SIG-M5 (cell line): ENCODE measurements at regions not wholly inside any gene's neighbourhood (a gene's known extent, or its start where the extent isn't known, plus 50 kb on each side); places are given as distances from the start of the nearest gene placed in this dataset.
"Not testable (repeated sequence)": the region's sequence is repeated elsewhere in the genome, so short reads cannot be mapped to it uniquely, and the experiment has no call there.

ENCODE experiments used
- DNase-seq: peaks from one replicate; lab custom pipeline; 2025; lab: John Stamatoyannopoulos, UW

DNA sequence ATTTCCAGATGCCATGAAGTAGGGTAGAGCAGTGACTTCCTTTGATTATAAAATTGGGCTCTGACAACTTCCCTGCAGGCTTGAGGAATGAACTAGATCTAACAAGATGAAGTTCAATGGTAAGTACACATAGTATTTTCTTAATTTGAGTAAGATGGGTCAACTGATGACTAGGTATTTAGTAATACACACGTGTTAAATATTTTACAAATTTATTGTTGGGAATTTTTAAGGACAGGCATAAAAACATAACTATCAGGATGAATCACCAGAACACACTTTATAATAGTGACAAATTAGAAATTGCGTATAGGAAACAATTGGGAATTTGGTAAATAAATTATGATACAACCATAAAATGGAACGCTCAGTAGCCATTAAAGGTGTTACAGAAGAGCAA is 762.4 kb upstream of the SLC35B3 start:
- no peak for DNase-seq

DNA sequence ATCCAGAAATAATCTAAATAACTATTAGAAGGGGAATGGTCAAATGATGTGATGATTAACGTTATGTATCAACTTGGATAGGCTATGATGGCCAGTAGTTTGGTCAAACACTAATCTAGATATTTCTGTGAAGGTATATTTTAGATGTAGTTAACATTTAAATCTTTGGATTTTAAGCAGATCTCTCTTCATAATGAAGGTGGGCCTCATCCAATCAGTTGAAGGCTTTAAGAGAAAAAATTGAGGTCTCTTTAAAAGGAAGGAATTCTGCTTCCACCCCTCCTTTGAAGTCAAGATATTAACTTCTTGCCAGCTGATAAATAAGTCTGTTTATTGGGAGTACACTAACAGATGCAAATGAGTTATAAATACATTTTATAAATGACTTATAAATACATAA is 760.0 kb upstream of the SLC35B3 start:
- no peak for DNase-seq

DNA sequence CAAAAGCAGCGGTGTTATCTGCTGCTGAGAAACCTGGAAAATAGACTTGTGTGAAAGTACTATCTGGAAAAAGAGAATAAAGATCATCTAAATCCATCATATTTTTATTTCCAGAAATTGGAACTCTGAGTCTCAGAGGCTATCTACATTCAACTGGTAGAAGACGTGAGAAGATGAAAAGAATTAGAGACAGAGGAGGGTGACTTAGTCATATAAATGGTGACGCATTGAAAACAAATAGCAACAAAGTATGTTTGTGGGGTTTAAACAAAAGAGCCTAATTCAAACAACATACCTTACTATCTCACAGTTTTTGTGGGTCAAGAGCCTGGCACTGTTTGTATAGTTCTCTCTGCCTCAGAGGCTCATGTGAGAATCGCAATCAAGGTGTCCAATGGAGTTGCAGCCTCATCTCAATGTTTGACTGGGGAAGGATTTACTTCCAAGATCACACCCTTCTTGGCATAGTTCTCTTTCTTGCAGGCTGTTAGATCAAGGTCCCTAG is 757.1 kb upstream of the SLC35B3 start:
- DNase-seq: no peak

DNA sequence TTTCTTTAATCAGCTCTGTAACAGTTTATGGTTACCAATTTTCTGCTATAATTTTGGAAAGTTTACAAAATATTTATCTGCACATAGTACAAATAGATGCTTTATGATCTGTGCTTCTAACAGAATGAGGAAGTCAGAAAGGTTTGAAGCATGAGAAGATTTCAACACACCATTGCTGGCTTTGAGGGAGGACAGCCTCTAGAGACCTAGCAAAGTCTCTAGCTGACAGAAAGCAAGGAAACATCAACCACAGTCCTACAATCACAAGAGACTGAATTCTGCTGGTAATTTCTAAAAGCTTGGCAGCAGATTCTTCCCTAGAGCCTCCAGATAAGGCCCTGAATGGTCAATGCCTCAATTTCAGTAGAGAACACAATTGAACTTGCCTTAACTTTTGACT is 750.8 kb upstream of the SLC35B3 start:
- no peak for DNase-seq

DNA sequence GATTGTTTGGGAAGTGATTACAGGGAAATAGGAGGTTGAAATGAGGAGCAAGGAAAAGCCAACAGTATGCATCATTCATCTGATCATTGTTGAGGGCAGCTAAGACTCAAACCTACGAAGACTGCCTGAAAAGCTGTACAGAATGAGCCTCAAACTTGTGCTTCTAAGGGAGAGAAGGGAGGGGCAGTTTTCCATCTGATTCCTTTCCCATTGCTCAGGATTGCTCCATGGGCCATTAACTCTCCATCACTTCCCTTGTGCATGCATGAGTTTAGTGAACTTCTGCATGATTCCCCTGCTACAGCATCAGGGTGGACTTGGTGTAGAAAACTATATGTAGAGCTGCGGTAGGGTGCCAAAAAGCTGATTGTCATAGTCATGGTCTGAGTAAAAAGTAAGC is 742.7 kb upstream of the SLC35B3 start:
- DNase-seq: no peak

DNA sequence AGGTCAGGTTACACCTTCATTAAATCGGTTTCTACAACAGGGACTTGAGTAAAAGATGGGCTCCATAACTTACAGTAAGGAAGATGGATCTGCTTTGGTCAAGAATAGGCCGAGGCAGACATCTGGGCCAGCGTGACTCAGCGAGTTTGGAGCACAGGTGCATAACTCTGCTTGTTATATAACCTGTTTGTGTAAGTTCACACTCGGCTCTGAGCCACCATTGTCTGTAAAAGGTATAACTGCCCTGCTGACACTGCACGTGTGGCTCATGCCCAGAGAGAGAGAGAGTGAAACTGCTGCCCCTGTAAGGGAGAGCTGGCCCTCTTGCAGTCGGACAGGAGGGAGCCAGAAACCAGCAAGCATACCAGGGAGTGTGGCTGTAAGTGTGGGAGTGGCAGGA is 737.9 kb upstream of the SLC35B3 start:
- DNase-seq: no peak

DNA sequence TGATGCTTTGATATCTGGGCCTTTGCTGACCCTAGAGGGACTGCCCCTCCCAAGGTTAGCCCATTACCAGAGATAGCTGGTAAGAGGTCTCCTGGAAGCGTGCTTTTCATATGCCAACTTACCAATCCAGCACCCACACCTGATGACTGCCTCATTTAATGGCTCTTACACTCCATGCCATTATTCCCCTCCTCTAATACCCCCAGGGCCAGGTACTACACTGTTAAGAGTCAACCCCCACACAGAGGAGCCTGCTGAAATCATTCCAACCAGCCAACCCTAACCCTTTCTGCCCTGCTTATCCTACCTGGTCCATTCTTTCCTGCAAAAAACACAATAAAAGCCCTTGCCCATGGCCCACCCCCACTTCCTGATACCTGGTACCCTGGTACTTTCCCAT is 736.8 kb upstream of the SLC35B3 start:
- no peak for DNase-seq

DNA sequence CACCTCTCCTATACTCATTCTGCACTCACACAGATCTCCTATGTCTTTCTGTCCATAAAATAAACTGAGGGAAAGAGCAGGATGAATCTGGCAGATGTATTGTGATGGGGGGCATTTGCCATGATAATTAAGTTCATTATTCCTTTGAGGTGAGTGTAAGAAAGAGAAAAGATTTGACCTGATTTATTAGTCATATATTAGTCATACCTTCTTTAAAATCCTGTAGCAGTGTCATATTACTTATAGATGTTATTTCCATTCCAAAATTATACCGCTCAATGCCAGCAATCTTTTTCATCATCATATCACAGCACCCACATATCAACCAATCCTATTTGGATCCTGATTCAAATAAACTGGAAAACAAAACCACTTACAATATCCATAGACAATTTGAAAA is 733.3 kb upstream of the SLC35B3 start:
- DNase-seq: no peak

DNA sequence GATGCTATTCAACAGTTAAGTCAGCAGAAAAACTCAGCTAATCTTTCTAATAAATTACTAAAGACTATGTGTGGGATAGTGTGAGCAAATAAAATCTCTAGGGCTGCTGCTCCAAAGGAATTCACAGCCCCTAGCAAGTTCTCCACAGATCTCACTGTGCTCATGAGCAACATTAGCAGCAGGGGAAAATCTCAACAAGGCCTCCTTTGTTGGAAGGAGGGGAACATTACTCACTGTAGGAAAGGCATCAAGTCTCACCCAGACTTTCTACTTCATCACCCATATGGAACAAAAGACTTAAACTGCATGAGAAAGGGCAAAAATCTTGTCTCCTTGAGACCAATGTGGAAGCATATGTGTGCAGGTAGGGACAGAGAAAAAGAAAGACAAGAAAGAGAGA is 726.4 kb upstream of the SLC35B3 start:
- no peak for DNase-seq

DNA sequence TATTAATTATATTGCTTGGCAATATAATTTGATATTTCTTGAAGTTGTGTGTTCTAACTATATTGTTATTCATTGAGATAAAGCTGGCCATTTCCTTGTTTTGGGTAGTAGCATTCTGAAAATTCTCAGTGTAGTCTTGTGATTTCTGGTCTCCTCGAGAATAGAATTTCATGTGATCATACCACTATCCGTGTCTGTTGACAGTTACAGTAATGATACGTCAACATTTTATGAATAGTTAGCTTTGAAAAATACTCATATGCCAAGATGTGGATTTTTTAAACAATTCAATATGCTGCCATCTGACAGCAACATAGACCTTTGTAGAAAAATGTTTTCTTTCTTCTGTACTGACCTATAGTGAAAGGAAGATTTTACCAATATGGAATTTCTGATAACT is 723.7 kb upstream of the SLC35B3 start:
- DNase-seq: no peak

DNA sequence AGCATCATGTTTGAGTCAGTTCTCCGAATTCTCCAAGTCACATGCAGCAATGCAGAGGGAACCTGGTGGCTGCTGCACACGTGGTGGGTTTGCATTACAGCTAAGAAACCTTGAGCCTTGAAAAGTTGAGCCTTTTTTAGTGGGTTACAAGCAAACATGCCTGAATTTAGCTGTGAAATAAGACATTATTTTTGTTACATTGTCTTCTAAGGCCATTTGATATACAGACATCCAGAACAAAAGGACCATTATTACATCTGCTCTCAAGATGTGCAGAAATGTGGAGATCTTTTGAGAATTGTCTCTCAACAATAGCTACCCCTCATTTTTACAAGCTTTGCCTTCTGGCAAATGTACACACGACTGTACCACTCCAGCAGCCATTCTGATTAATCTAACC is 720.5 kb upstream of the SLC35B3 start:
- no peak for DNase-seq

DNA sequence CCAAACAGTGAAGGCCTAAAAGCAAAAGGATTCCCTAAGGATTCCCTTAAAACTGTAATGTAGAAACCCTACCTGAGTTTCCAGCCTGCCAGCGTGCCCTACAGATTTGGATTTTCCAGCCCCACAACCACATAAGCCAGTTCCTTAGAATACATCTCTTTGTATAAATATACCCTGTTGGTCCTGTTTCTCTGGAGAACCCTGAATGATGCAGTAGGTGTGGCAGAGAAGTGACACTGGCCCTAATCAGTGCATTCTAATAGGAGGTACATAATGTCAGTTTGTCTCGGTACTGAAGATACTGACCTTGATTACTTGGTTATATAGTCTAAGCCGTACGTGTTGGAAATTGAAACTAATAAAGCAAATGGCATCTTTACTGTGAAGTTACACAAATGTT is 707.8 kb upstream of the SLC35B3 start:
- DNase-seq: no peak

DNA sequence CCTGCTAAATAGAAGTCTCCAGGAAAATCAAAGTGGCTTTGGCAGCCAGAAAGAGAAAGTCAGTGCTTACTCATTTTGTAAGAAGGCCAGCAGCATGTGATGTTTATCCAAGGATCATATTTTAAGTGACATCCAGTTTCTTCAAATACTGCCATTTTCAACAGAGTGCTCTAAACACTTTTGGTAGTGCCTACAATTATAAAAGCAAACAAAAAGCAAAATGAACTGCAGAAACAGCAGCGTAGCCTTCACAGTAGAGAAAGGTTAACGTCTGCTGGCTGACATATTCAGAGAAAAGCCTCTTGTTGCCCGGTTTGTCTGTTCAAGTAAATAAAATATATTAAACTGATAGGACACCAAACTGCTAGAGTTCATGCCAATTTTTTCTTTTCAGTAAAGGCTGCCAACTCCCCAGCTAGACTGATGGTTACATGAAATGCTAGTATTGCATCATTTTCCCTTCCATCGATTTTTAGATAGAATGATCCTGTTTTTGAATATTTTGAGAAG is 705.7 kb upstream of the SLC35B3 start:
- no peak for DNase-seq

DNA sequence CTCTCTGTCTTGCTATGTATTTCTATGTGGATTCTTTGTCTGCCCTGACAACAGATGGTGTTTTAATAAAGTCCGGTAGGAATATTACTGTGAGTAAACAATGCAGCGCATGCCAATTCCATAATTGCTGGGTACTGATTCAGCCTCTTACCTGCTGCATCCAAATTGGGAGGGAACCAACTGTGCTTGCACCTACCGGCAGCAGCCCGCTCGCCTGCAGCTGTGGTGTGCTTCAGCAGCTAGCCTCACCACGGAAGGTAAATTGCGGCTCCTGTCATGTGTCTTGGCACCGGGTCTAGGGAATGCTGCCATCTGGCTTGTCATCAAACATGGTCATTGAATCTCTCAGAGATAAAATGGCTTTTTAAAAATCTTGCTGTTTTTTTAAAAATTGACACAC is 704.8 kb upstream of the SLC35B3 start:
- DNase-seq: no peak

DNA sequence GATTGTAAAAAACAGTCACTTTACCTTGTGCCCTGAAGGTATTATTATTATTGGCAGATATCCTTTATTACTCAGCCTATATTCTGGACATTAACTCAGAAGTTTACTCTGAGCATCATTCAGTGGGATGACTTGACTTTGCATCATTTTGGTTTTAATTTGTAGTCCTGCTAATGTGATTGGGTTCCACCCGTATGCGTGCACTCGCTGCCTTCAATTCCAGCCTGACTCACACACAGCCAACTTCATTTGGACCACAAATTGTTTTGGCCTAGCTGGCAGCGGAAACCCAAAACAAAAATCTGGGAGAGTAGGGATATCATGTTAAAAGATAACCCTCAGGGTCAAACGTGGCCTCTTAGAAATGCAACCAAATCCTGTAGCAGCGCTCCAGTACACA is 704.4 kb upstream of the SLC35B3 start:
- no peak for DNase-seq

DNA sequence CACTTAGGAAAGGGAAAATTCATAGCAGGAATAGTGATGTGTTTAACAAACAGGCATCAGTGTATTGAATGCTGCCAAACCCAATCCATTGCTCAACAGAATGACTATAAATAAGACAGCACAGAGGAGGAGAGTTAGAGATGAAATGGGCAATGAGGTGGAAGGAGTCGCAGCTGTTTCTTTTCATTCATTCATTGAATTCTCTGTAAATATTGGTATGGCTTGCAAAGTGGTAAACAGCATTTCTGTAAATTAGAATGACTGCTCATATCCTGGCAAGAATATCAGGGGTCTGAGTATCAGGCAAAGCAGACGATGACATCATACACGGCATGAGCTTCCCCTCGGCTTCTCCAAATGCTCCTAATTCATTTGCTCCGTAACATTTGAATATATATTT is 703.6 kb upstream of the SLC35B3 start:
- no peak for DNase-seq

DNA sequence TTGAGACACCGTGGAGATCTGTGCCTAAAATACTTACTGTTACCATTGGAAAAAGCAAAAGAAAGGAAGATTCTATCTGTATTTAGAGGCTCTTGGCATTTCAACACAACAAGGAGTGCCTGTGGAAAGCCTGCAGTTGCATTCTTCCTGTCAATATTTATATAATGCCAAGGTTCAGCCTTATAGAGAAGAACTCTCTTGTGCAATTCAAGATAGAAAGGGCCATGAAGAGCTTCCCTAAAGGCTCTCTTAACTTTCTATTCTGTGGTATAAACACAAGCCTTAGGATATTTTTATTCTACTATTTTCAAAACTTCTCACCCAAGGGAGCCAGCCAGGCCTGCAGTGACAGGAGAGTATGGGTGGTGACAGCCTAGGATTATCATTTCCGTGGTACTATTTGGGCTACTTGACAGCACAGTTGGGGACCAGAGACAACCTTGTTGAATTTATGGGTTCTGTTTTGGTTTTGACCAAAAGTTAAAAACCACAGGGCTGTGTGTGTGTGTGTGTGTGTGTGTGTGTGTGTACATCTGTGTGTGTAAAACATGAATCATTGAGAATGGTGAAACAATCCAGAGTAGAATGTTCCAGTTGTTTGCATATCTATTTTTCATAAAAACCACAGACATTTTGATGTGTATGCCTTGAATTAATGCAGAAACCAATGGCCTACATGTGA is 700.9 kb upstream of the SLC35B3 start:
- DNase-seq: no peak

DNA sequence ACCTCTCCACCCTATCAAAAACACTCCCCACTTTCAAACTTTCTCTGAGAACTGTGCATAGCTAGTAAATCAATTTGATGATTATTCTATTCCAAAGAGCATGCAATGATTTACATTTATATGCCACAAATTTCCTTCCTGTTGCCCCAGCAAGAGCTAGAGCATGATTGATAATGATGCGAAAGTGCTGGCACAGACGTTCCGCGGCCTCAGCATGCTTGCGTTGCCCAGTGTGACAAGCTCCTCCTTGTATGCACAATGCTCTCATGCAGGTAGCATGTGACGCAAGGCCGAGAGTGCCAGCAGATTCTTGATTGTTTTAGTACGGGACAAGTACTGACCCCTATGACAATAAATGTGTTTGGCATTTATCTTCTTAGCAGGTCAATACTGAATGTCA is 696.3 kb upstream of the SLC35B3 start:
- no peak for DNase-seq

DNA sequence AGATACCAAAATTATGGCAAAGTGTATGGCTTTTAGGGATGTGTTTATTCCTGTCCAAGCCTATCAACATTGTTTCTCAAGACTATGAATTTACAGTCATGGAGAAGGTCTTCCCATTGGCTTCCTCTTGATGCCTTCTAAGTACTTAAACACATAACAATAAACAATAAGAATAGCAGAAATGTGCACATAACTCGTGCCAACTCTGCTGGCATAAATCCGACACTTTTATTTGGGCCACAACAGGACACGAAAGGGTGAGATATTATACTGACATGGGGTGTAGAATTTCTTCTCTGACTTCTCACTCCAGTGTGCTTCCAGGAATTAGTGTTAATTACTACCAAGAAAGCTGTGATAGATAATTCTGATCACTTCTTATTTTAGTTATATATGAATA is 695.9 kb upstream of the SLC35B3 start:
- DNase-seq: no peak

DNA sequence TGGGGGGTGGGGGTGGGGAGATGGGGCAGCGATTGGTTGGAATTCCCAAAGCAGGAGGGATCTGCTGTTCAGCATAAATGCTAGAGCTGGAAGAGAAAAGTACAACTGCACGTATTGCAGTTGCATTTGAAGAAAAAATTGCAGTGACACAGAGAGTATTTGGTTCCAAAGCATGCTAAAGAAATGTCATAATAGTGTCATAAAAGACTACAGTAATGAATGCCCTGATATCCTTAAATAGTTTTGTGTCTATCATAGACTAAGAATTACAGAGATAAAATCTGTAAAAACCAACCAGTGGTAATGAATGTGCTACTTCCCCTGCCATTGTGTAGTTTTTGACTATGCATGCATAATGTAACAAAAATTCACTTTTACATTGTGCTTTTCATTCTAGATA is 693.6 kb upstream of the SLC35B3 start:
- DNase-seq: no peak

DNA sequence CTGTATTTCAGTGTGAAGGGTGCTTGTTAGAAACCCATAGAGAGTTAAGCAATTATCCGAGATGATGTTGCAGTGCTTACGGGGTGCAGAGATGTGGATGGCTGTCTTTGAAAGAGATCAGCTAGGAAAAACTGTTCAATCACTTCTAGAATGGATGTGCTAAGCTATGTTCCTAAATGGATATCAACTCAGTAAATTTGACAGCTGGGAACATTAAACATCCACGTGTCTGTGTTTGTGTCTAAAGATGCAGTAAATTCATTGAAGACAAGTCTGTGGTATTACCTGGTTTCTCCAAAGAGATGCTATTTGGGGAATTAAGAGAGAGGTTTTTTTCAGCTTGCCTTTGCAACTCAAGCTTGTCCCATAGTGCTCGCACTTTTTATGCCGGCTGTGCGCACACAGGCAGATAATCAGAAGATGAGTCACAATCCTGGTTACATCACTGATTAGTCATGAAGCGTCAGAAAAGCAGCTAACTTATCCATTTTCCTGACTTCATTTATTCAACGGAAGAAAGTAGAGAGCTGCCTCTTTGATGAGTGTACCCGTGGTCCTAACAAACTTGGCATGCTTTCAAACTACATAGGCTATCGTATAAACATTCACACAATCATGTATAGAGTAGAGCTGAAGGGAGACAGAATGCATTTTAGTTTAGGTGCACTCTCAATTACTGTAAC is 691.7 kb upstream of the SLC35B3 start:
- no peak for DNase-seq

DNA sequence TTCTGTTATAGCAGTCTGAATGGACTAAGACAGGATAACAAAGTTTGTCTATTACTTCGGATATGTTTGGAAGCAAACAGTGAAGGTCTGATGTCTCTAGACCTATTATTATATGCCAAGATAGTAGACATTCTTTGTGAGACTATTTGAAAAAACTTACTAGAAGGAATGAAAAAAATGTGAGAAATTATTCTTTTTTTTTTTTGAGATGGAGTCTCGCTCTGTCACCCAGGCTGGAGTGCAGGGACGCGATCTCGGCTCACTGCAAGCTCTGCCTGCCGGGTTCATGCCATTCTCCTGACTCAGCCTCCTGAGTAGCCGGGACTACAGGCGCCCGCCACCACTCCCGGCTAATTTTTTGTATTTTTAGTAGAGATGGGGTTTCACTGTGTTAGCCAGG is 690.7 kb upstream of the SLC35B3 start:
- not testable (repeated sequence) for DNase-seq

DNA sequence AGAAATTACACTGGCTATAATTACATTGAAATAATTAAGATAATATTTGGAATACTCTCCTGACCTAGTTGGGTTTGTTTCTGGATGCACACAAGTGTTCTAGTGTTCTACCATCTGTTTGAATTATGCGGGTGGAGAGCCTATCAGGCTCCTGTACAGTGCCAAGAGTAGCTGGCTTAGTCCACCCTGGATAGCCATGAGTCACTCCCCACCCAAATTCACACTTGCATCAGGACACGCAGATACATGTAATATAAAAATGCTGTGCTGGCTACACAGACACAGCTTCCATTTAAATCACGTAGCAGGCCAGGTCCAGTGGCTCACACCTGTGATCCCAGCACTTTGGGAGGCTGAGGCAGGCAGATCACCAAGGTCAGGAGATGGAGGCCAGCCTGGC is 686.2 kb upstream of the SLC35B3 start:
- no peak for DNase-seq

DNA sequence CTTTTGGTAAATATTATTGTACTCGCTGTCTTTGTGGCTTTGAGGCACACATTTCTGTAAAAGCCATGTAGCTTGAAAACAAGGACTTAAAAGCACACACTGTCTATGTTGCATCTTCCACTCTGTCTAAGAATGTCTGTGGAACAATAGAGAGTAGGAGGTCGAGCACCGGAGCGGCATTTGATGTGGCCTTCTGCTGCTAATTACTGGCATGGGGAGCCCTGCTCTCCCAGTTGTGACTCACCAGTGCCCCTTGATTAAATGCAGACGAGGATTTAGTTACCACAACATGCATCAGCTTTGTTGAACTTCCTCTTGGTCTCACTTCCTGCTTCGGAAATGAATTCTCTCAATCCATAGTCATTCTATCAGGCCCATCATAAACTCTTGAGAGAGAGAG is 680.7 kb upstream of the SLC35B3 start:
- no peak for DNase-seq
